Fibroblast of the aortic adventitia (primary cell): ENCODE measurements at regions not wholly inside any gene's neighbourhood (a gene's known extent, or its start where the extent isn't known, plus 50 kb on each side); places are given as distances from the start of the nearest gene placed in this dataset.

Experiments
- DNase-seq: peaks from one replicate; pipeline ENCODE4 v3.0.0-alpha.2; 2010; ENCODE audit warnings: low read depth
- H3K4me3 ChIP-seq: 2 replicates; pipeline ENCODE4 v1.5.1; 2011; ENCODE audit warnings: low read depth, mild to moderate bottlenecking, control low read depth, low read length, moderate library complexity
- TF ChIP-seq, protein P1 (sequence below): IDR thresholded peaks from 2 replicates; pipeline ENCODE4 v1.5.1; 2011; ENCODE audit warnings: mild to moderate bottlenecking, low read length, control low read depth, inconsistent platforms; ENCODE audit not compliant: insufficient read depth

DNA sequence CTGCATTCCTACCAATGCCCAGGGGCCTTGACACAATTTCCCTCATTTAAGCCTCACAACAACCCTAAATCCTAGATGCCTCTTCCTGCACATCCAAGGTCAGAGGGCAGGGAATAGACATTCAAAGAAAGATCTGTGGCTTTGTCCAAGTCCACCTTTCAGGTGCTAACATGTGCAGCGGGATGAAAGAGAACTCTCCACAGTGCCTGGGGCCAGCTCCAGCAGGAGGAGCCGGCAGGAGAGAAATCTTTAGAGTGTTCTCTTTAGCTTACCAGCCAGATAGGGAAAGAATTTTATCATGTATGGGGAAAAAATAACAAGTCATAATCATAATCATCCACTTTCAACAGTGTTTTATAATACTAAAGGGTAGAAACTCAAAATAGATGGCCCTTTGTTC lies 319.7 kb downstream of the MATN1 start:
- TF ChIP-seq, protein P1, sequence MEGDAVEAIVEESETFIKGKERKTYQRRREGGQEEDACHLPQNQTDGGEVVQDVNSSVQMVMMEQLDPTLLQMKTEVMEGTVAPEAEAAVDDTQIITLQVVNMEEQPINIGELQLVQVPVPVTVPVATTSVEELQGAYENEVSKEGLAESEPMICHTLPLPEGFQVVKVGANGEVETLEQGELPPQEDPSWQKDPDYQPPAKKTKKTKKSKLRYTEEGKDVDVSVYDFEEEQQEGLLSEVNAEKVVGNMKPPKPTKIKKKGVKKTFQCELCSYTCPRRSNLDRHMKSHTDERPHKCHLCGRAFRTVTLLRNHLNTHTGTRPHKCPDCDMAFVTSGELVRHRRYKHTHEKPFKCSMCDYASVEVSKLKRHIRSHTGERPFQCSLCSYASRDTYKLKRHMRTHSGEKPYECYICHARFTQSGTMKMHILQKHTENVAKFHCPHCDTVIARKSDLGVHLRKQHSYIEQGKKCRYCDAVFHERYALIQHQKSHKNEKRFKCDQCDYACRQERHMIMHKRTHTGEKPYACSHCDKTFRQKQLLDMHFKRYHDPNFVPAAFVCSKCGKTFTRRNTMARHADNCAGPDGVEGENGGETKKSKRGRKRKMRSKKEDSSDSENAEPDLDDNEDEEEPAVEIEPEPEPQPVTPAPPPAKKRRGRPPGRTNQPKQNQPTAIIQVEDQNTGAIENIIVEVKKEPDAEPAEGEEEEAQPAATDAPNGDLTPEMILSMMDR = no peak
- DNase-seq = no peak
- no peak overlapping the region for H3K4me3 ChIP-seq

DNA sequence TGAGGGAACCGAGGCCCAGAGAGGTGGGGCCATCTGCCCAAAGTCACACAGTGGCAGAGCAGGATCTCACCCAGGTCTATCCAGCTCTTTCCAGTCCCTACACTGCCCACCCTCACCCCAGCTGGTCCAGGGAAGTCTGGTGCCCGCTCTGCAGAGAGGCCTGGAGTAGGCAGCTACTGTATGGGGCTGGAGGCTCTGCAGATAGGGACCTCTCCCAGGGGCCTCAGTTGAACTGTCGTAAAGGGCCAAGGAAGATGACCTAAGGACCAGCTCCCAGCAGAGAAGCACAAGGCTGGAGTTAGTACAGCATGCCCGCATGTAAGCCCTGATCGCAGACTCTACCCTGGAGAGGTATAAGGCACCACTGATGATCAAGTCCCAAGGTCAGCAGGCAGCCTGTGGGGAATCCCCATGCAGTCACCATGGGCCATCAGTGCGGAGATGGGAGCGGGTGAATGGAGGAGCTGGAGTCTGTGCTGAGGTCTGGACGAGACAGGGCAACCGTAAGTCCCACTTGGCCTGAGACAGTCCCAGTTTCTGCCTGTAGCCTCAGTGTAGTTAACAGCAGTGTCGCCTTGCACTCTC lies 320.2 kb downstream of the MATN1 start:
- TF ChIP-seq, protein P1 = no peak
- DNase-seq = no peak
- H3K4me3 ChIP-seq = no peak overlapping the region

DNA sequence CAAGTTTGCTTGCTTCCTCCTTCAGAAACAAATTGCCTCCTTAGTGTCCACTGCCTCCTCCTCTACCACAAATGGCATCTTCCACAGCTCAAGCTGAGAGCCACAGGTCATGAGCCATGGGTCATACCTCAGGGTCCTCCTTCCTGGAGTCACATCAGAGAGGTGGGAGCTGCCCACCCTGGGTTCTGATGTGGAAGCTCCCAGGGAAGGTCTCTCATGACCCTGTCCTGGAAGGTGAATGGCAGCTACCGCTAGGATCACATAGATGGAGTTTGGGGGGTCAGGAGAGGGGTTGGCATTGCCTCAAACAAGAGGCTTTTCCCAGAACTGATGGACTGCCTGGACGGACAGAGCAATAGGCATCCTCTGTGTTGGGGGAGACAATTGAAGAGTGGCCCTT lies 321.4 kb downstream of the MATN1 start:
- no peak overlapping the region for H3K4me3 ChIP-seq
- DNase-seq = no peak
- TF ChIP-seq, protein P1 = no peak

DNA sequence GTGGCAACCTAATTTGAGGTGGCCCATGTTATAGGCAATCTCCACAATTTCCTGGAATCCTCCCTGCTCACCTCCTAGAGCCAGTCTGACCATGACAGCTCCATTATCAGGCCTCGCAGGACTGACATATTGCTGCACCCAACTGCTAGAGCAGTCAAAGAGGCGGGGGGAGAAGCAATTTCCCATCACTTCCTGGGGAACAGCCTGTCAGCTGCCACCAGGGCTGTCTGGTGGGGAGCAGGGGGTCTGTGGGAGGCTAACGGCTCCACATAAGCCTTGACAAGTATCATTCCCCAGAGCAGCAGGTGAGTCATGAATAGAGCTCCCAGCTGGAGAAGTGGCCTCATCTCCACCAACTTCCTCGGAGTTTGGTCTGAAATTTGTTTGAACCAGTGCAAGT lies 322.9 kb downstream of the MATN1 start:
- DNase-seq = no peak
- H3K4me3 ChIP-seq = no peak overlapping the region
- TF ChIP-seq, protein P1 = no peak

DNA sequence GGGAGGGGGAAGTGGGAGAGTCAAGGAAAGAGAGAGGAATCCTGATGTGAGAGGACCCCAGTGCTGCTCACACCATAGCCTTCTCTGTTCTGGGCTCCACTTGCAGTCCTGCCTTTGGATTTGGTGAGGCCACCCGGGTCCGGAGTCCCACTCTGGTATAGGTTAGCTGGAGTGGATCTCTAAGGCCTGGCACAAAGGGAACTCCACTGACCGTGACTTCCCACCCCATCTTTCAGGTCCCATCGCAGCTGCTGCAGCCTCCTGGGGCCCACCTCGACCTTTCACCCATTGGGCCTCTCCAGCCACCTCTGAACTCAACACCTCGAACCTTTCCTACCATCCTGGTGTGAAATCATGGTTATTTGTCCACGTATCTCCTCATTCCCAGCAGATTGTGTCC lies 324.4 kb downstream of the MATN1 start:
- DNase-seq = no peak
- H3K4me3 ChIP-seq = no peak overlapping the region
- TF ChIP-seq, protein P1 = no peak

DNA sequence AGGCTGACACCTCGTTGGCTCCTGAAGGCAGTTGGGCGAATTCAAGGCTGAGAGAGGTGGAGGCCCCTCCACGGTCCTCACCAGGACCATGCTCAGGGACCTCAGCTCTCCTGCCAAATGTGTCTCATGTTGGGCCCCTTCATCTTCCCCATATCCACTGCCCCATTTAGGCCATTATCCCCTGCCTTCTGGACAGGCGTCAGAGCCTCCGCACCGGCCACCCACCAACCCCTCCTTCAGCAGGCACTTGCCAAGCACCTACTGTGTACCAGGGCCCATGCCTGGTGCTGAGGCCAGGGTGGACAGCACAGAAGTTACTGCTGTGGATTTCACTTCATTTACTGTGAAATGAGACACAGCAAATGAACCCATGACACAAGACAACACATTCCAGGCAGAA lies 325.8 kb downstream of the MATN1 start:
- H3K4me3 ChIP-seq = no peak overlapping the region
- DNase-seq = no peak
- TF ChIP-seq, protein P1 = no peak

DNA sequence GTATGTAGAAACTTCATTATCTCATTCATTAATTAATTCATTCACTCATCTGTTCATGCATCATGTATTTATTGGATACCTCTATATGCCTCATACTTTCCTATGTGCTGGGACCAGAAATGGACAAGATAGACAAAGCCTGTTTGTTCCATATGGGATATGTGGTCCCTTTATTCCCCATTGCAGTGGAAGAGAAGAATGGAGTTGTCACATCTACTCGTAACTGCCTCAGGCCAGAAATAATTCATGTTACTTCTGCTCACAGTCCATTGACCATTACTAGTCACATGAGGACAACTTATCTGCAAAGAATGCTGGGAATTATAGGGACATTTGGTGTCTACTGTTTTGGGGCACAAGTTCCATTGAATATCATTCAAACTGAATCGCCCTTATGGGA lies 327.8 kb downstream of the MATN1 start:
- TF ChIP-seq, protein P1 = no peak

More for the DNA sequence above, 327.8 kb downstream of the MATN1 start:
- H3K4me3 ChIP-seq = no peak overlapping the region
- no peak for DNase-seq
